ENCODE measurements at regions not wholly inside any gene's neighbourhood (a gene's known extent, or its start where the extent isn't known, plus 50 kb on each side); places are given as distances from the start of the nearest gene placed in this dataset.

DNA sequence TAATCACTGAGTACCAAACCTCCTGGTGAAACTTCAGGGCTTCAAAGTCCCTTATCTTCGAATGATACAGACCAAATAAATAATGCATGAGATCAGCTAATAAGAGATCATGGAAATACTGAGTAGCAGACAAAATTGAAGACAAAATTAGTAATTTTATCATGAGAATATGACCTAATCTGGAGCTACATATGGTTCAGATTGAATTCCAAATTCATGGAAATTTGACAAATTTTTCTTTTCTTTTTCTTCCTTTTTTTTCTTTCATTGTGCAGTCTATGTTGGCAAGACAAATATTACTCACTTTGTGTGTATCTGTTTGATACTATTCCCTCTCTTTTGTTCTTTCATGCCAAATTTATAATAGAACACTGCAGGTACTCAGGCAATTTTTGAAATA, 218.1 kb upstream of the KCNJ16 start:
- TF ChIP-seq JUND (IDR thresholded peaks at IDR 0.05; ENCODE audit: low read depth) = no peak
- DNase-seq (ENCODE audit: low read depth in 1 of 2, low spot score in 1 of 2) = no peak
- in situ Hi-C loops (cut with HindIII; ENCODE audit: low pct_unique_long_range_greater_than_20kb, low sequenced_read_pairs) = no loop called here

DNA sequence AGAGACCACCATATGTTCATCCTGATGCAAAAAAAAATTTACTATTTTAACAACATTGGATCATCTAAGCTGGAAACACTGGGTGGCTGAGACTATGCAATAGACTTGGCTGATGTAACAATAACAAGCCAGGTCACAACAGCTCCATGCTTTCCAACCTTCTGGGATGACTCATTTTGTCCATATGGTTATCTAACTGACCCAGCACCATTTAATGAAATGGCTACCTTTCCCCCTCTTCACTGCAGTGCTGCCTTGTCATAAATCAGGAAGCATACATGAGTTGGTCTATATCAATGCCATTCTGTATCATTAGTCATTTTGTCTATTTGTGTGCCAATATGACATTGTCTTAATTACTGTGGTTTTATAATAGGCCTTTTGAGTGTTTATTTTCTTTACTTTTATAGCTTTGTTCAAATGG, 217.6 kb upstream of the KCNJ16 start:
- no peak for TF ChIP-seq JUND (IDR thresholded peaks at IDR 0.05; ENCODE audit: low read depth)
- DNase-seq (ENCODE audit: low read depth in 1 of 2, low spot score in 1 of 2) = no peak
- in situ Hi-C loops (cut with HindIII; ENCODE audit: low pct_unique_long_range_greater_than_20kb, low sequenced_read_pairs) = no loop called here

DNA sequence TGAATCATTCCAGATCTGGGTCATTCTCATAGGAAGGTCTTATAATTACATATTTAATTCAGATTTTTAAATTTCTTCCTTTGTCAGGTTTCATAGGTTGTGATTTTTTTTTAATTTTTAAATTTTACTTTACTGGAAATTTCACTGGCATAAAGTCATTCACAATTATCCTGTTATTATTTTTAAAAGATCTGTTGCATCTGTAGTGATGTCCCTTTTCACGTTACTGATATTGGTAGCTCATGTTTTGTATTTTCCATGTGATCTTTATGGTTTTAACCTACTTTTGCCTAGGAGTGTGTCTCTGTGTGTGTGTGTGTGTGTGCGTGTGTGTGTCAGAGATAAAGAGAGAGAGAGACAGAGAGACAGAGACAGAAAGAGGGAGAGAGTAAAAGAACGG, 216.6 kb upstream of the KCNJ16 start:
- in situ Hi-C loops (cut with HindIII; ENCODE audit: low pct_unique_long_range_greater_than_20kb, low sequenced_read_pairs) = no loop called here
- no peak for TF ChIP-seq JUND (IDR thresholded peaks at IDR 0.05; ENCODE audit: low read depth)
- DNase-seq (ENCODE audit: low read depth in 1 of 2, low spot score in 1 of 2) = no peak

DNA sequence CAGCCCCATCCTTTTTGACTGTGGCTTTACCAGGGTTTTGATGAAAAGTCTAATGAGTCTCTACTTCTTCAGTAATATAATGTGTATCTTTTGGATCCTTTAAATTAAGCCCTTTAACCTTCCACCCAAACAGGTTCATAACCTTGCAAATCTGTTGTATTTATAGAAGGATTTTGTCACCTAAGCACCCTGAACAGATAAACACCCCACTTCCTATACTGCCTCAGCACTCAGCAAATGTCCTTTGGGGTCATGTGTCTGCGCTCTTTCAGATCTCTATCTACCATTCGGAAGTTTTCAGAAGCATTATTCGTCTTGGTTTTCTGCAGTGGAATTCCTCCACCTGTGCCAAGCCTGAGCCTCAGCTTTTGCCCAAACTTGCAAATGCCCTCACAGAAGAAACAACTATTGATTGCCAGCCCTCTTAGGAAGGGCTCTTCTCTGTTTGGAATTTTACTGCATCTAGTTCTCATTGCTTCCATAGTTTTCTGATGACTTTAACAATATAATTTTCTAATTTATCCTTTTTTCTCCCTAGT, 214.8 kb upstream of the KCNJ16 start:
- TF ChIP-seq JUND (IDR thresholded peaks at IDR 0.05; ENCODE audit: low read depth) = no peak
- in situ Hi-C loops (cut with HindIII; ENCODE audit: low pct_unique_long_range_greater_than_20kb, low sequenced_read_pairs) = no loop called here
- no peak for DNase-seq (ENCODE audit: low read depth in 1 of 2, low spot score in 1 of 2)

DNA sequence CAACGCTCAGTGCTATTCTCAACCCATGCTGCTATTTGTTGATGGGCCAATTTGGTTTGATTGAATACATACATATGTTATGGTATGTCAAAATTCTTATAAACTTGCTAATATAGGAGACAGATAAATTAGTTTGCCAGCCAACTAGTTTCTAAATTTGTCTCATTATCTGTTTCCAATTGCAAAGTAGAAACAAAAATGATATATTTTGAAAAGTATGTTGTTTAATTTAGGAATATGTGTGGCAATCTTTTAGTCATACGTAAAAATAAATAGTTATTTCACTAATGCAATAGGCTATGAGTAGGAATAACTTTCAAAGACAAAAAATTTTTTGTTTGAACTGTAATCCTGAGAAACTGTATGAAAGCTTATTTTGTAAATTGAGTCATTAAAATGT, 210.6 kb upstream of the KCNJ16 start:
- in situ Hi-C loops (cut with HindIII; ENCODE audit: low pct_unique_long_range_greater_than_20kb, low sequenced_read_pairs) = no loop called here
- TF ChIP-seq JUND (IDR thresholded peaks at IDR 0.05; ENCODE audit: low read depth) = no peak
- no peak for DNase-seq (ENCODE audit: low read depth in 1 of 2, low spot score in 1 of 2)

DNA sequence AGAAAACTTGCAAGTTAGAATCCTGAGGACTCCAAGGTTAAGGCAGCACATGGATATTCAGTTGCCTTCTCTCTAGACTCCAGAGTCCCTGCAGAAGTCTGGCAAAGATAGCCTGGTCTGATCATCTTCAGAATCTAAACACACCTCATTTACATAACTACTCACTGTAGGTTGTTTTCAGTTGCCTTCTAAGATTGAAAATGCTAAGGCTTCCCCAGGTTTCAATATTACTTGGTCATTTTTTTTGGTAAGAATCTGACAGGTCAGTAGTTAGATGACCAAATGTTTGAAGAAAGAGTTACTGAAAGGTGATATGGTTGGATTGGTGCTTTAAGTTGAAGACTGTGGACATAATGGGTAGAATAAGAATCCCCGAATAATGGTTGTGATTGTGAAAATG, 205.4 kb upstream of the KCNJ16 start:
- in situ Hi-C loops (cut with HindIII; ENCODE audit: low pct_unique_long_range_greater_than_20kb, low sequenced_read_pairs) = no loop called here
- no peak for DNase-seq (ENCODE audit: low read depth in 1 of 2, low spot score in 1 of 2)
- no peak for TF ChIP-seq JUND (IDR thresholded peaks at IDR 0.05; ENCODE audit: low read depth)

DNA sequence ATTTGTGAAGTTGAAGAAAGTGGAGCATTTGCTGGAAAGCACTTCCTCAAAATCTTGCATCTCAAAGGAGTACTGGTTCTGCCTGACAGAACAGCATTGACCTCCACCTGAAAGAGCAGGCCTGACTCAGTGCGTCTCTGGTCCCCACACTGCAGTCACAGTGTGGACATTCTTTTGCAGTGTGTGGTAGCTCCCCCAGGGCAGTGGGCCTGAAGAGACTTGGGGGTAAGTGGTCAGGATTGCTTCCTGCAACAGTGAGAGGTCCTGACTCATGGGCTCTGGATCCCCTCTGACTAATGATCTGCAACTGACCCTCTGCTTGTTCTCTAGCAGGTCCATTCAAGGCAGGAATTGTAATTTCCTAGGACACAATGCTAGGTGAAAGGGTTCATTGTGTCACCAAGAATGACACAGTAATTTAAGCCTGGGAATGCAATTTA, 204.9 kb upstream of the KCNJ16 start:
- in situ Hi-C loops (cut with HindIII; ENCODE audit: low pct_unique_long_range_greater_than_20kb, low sequenced_read_pairs) = no loop called here
- DNase-seq (ENCODE audit: low read depth in 1 of 2, low spot score in 1 of 2) = no peak
- no peak for TF ChIP-seq JUND (IDR thresholded peaks at IDR 0.05; ENCODE audit: low read depth)

DNA sequence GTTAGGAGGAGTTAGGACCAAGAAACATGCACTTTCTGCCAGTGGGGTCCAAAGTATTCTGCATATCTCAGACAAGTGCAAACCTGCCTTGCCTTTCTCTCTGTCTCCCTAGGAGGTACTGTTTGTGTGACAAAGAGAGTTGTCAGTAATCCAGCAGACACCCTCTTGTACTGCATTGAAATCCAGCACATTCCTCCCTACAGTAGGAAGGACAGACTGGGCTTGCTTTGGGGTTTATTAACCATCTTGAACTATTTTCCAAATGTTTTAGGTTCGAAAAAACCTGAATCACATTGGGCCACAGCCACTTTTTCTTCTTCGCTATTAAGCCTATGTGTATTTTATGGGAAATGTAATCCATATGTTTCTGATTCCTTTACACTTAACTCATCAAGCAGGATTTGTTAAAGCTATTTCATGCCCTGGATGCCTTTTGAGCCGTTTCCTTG, 204.2 kb upstream of the KCNJ16 start:
- in situ Hi-C loops (cut with HindIII; ENCODE audit: low pct_unique_long_range_greater_than_20kb, low sequenced_read_pairs) = no loop called here
- TF ChIP-seq JUND (IDR thresholded peaks at IDR 0.05; ENCODE audit: low read depth) = no peak
- DNase-seq (ENCODE audit: low read depth in 1 of 2, low spot score in 1 of 2) = no peak

GRCh38 chr17:69871318-69871717, 203.7 kb upstream of the KCNJ16 start:
- in situ Hi-C loops (cut with HindIII; ENCODE audit: low pct_unique_long_range_greater_than_20kb, low sequenced_read_pairs) = no loop called here
- no peak for TF ChIP-seq JUND (IDR thresholded peaks at IDR 0.05; ENCODE audit: low read depth)
- DNase-seq (ENCODE audit: low read depth in 1 of 2, low spot score in 1 of 2) = no peak

- no peak for DNase-seq (ENCODE audit: low read depth in 1 of 2, low spot score in 1 of 2)
- no peak for TF ChIP-seq JUND (IDR thresholded peaks at IDR 0.05; ENCODE audit: low read depth)
- in situ Hi-C loops (cut with HindIII; ENCODE audit: low pct_unique_long_range_greater_than_20kb, low sequenced_read_pairs) = no loop called here
Measured at GRCh38 chr17:69872675-69873262, 202.3 kb upstream of the KCNJ16 start.

GRCh38 chr17:69874175-69874670, 200.8 kb upstream of the KCNJ16 start:
- TF ChIP-seq JUND (IDR thresholded peaks at IDR 0.05; ENCODE audit: low read depth) = no peak
- DNase-seq (ENCODE audit: low read depth in 1 of 2, low spot score in 1 of 2) = no peak
- in situ Hi-C loops (cut with HindIII; ENCODE audit: low pct_unique_long_range_greater_than_20kb, low sequenced_read_pairs) = no loop called here

DNA sequence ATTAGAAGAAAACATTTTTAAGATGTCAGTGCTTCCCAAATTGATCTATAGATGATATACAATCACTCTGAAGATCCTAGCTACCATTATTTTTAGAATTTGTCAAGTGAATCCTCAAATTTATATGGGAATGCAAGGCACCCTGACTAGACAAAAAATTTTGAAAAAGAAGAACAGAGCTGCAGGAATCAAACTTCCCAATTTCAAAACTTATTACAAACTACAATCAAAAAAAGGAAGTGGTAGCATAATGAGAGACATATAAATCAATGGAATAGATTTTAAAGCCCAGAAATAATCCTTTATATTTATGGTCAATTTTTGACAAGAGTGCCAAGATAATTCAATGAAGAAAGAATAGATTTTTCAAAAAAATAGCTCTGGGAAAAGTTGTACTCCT, 198.3 kb upstream of the KCNJ16 start:
- no peak for DNase-seq (ENCODE audit: low read depth in 1 of 2, low spot score in 1 of 2)
- in situ Hi-C loops (cut with HindIII; ENCODE audit: low pct_unique_long_range_greater_than_20kb, low sequenced_read_pairs) = no loop called here
- TF ChIP-seq JUND (IDR thresholded peaks at IDR 0.05; ENCODE audit: low read depth) = no peak

- DNase-seq (ENCODE audit: low read depth in 1 of 2, low spot score in 1 of 2) = no peak
- no peak for TF ChIP-seq JUND (IDR thresholded peaks at IDR 0.05; ENCODE audit: low read depth)
- in situ Hi-C loops (cut with HindIII; ENCODE audit: low pct_unique_long_range_greater_than_20kb, low sequenced_read_pairs) = no loop called here
Measured at GRCh38 chr17:69878661-69879060, 196.4 kb upstream of the KCNJ16 start.

DNA sequence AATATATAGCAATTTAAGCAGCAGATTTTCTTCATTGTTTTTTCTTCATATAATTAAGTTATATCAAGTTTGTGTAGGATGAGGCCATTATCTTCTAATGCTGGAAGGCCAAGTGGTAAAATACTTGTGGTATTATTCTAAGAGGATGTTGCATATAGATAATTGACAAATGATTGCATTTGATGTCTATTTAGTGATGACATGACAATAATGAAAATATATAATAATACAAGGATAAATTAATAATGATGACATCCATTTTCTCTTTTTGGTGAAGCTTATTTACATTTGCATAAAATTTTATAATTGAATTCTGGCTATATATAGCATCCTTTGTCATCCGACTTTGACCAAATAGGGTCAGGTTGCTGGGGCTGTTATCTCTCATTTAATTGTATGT, 195.4 kb upstream of the KCNJ16 start:
- no peak for DNase-seq (ENCODE audit: low read depth in 1 of 2, low spot score in 1 of 2)
- in situ Hi-C loops (cut with HindIII; ENCODE audit: low pct_unique_long_range_greater_than_20kb, low sequenced_read_pairs) = no loop called here
- no peak for TF ChIP-seq JUND (IDR thresholded peaks at IDR 0.05; ENCODE audit: low read depth)
